ENCODE measurements at regions not wholly inside any gene's neighbourhood (a gene's known extent, or its start where the extent isn't known, plus 50 kb on each side); places are given as distances from the start of the nearest gene placed in this dataset.

- no peak for TF ChIP-seq RAD21 (IDR thresholded peaks at IDR 0.05; ENCODE audit: low read depth)
- TF ChIP-seq, protein P1, sequence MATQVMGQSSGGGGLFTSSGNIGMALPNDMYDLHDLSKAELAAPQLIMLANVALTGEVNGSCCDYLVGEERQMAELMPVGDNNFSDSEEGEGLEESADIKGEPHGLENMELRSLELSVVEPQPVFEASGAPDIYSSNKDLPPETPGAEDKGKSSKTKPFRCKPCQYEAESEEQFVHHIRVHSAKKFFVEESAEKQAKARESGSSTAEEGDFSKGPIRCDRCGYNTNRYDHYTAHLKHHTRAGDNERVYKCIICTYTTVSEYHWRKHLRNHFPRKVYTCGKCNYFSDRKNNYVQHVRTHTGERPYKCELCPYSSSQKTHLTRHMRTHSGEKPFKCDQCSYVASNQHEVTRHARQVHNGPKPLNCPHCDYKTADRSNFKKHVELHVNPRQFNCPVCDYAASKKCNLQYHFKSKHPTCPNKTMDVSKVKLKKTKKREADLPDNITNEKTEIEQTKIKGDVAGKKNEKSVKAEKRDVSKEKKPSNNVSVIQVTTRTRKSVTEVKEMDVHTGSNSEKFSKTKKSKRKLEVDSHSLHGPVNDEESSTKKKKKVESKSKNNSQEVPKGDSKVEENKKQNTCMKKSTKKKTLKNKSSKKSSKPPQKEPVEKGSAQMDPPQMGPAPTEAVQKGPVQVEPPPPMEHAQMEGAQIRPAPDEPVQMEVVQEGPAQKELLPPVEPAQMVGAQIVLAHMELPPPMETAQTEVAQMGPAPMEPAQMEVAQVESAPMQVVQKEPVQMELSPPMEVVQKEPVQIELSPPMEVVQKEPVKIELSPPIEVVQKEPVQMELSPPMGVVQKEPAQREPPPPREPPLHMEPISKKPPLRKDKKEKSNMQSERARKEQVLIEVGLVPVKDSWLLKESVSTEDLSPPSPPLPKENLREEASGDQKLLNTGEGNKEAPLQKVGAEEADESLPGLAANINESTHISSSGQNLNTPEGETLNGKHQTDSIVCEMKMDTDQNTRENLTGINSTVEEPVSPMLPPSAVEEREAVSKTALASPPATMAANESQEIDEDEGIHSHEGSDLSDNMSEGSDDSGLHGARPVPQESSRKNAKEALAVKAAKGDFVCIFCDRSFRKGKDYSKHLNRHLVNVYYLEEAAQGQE (IDR thresholded peaks at IDR 0.05; ENCODE audit: low read depth) = no peak
- TF ChIP-seq CEBPB (IDR thresholded peaks at IDR 0.05) = no peak
- TF ChIP-seq MAX (IDR thresholded peaks at IDR 0.05) = no peak
- no peak for TF ChIP-seq CREB1 (IDR thresholded peaks at IDR 0.05; ENCODE audit: low read depth)
- no peak for TF ChIP-seq TAF1 (IDR thresholded peaks at IDR 0.05; ENCODE audit: low read depth)
- TF ChIP-seq NFIC (IDR thresholded peaks at IDR 0.05) = no peak
- no peak for TF ChIP-seq TCF12 (IDR thresholded peaks at IDR 0.05; ENCODE audit: low read depth)
- no peak for TF ChIP-seq ZBTB7A (IDR thresholded peaks at IDR 0.05; ENCODE audit: low read depth)
- no peak for TF ChIP-seq EP300 (IDR thresholded peaks at IDR 0.05; ENCODE audit: borderline replicate concordance)
These were observed 580.1 kb upstream of the SALL1 start for GRCh38 chr16:51731160-51731559.
